Astrocyte (in vitro differentiated cells and primary cell): ENCODE measurements at regions not wholly inside any gene's neighbourhood (a gene's known extent, or its start where the extent isn't known, plus 50 kb on each side); places are given as distances from the start of the nearest gene placed in this dataset.

Source experiments
- DNase-seq: peaks from one replicate; pipeline ENCODE4 v3.0.0-alpha.2; 2010; ENCODE audit warnings: low read depth
- FAIRE-seq: peaks from 2 replicates; lab custom pipeline; 2011; peaks lifted over from hg19 to GRCh38; lab: Jason Lieb, UNC
- H2AFZ ChIP-seq: 2 replicates; pipeline ENCODE4 v1.6.0; 2012; ENCODE audit warnings: low read depth, low read length, inconsistent platforms
- H3K27ac ChIP-seq: 2 replicates; pipeline ENCODE4 v1.5.1; 2011; ENCODE audit warnings: low read depth, low read length, inconsistent platforms
- H3K27me3 ChIP-seq: 2 replicates; pipeline ENCODE4 v1.6.0; 2011; ENCODE audit warnings: low read length, inconsistent platforms; ENCODE audit not compliant: insufficient read depth
- H3K36me3 ChIP-seq: 2 replicates; pipeline ENCODE4 v1.5.1; 2011; ENCODE audit warnings: low read length, inconsistent platforms; ENCODE audit not compliant: insufficient read depth
- H3K4me1 ChIP-seq: 2 replicates; pipeline ENCODE4 v1.5.1; 2011; ENCODE audit warnings: low read length, inconsistent platforms; ENCODE audit not compliant: insufficient read depth
- H3K4me2 ChIP-seq: 2 replicates; pipeline ENCODE4 v1.6.0; 2012; ENCODE audit warnings: low read length, inconsistent platforms
- H3K4me3 ChIP-seq: 2 replicates; pipeline ENCODE4 v1.5.1; 2011; ENCODE audit warnings: low read depth, mild to moderate bottlenecking, low read length, inconsistent platforms; ENCODE audit not compliant: insufficient read depth
- H3K79me2 ChIP-seq: 2 replicates; pipeline ENCODE4 v1.6.0; 2012; ENCODE audit warnings: mild to moderate bottlenecking, low read length, inconsistent platforms; ENCODE audit not compliant: insufficient read depth
- H3K9ac ChIP-seq: 2 replicates; pipeline ENCODE4 v1.6.0; 2012; ENCODE audit warnings: mild to moderate bottlenecking, low read length, inconsistent platforms
- H3K9me3 ChIP-seq: 2 replicates; pipeline ENCODE4 v1.5.1; 2012; ENCODE audit warnings: low read depth, mild to moderate bottlenecking, low read length, inconsistent platforms; ENCODE audit not compliant: insufficient read depth
- H4K20me1 ChIP-seq: 2 replicates; pipeline ENCODE4 v1.6.0; 2012; ENCODE audit warnings: low read length, inconsistent platforms; ENCODE audit not compliant: insufficient read depth
- H3K27ac Mint-ChIP-seq: one replicate; pipeline ENCODE4 v1.8.0; 2021; ENCODE audit warnings: mild to moderate bottlenecking, mixed read lengths; ENCODE audit not compliant: unreplicated experiment
- H3K27me3 Mint-ChIP-seq: one replicate; pipeline ENCODE4 v1.8.0; 2021; ENCODE audit warnings: low read depth, mixed read lengths; ENCODE audit not compliant: unreplicated experiment
- H3K36me3 Mint-ChIP-seq: one replicate; pipeline ENCODE4 v1.8.0; 2021; ENCODE audit warnings: low read depth, mixed read lengths; ENCODE audit not compliant: unreplicated experiment
- H3K4me1 Mint-ChIP-seq: one replicate; pipeline ENCODE4 v1.8.0; 2021; ENCODE audit warnings: low read depth, mixed read lengths; ENCODE audit not compliant: unreplicated experiment
- H3K4me3 Mint-ChIP-seq: one replicate; pipeline ENCODE4 v1.8.0; 2021; ENCODE audit warnings: mild to moderate bottlenecking, moderate library complexity, mixed read lengths; ENCODE audit not compliant: unreplicated experiment
- H3K9me3 Mint-ChIP-seq: one replicate; pipeline ENCODE4 v1.8.0; 2021; ENCODE audit warnings: mild to moderate bottlenecking, mixed read lengths; ENCODE audit not compliant: unreplicated experiment
- EZH2 ChIP-seq: IDR thresholded peaks from 2 replicates; pipeline ENCODE4 v1.6.1; 2012; ENCODE audit warnings: mild to moderate bottlenecking, low read length, inconsistent platforms; ENCODE audit not compliant: insufficient read depth
- TF ChIP-seq, protein P1 (sequence below): IDR thresholded peaks from 2 replicates; pipeline ENCODE4 v1.5.1; 2011; ENCODE audit warnings: low read depth, mild to moderate bottlenecking, inconsistent platforms, low read length, moderate library complexity; ENCODE audit not compliant: insufficient read depth

DNA sequence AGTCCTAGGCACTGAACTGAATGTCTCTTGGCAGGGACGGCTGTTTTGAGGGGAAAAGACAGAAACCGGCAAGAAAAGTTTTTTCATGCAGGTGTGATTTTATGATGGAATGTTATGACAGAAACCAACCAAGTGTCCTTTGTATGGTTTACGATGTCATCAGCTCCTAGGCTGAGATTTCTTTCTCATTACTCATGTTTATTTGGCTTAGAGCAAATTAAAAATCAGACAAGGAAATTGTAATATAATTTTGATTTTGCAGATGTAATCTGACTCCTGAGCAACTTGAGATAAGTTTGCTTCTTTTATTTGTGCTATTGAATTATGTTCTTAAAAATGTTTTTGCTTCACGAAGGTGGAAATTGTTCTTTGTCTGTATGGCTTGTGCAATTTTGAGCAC, 58.8 kb upstream of the MAP3K7 start:
- TF ChIP-seq EZH2: no peak
- Mint-ChIP-seq H3K4me3 (no peak overlapping the region), H3K27me3 (no peaks in the 10 kb centered on the region), H3K4me1 (peaks cover 6% of the 10 kb centered on the region), H3K27ac (peak overlapping the region; percentile 27), H3K9me3 (no peaks in the 10 kb centered on the region), H3K36me3 (no peaks in the 10 kb centered on the region)
- H3K36me3 ChIP-seq: no peaks in the 10 kb centered on the region
- H3K79me2 ChIP-seq: no peaks in the 10 kb centered on the region
- no peak for DNase-seq
- no peak overlapping the region for H3K9ac ChIP-seq
- H3K27ac ChIP-seq: no peak overlapping the region
- H3K27me3 ChIP-seq: no peaks in the 10 kb centered on the region
- no peaks in the 10 kb centered on the region for H3K9me3 ChIP-seq
- no peaks in the 10 kb centered on the region for H3K4me1 ChIP-seq
- no peaks in the 10 kb centered on the region for H4K20me1 ChIP-seq
- no peak overlapping the region for H2AFZ ChIP-seq
- no peak overlapping the region for H3K4me2 ChIP-seq
- no peak for FAIRE-seq
- no peak overlapping the region for H3K4me3 ChIP-seq

DNA sequence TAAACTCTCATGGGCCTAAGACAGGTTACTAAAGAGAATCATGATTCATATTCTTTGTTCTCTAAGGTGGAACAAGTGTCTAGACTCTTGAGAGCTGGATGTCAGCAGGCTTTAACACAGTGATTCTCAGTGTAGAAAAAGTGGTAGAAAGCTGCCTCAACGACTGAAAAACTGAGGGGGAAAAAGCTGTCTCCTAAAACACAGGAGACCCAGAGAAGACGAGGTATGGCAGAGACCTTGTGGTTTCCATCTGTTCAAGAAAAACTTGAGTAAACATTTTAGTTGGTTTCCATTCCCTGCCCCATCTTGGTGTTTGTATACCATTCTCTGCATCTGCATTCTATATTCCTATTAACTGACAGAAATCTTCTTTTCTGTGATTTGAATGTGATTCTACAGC, 57.6 kb upstream of the MAP3K7 start:
- H3K9me3 ChIP-seq: no peaks in the 10 kb centered on the region
- H4K20me1 ChIP-seq: no peaks in the 10 kb centered on the region
- Mint-ChIP-seq H3K36me3 (no peaks in the 10 kb centered on the region), H3K27me3 (no peaks in the 10 kb centered on the region), H3K9me3 (no peaks in the 10 kb centered on the region), H3K4me1 (peaks cover 6% of the 10 kb centered on the region), H3K4me3 (no peak overlapping the region), H3K27ac (no peak overlapping the region)
- H3K36me3 ChIP-seq: no peaks in the 10 kb centered on the region
- no peak for DNase-seq
- H3K27ac ChIP-seq: no peak overlapping the region
- TF ChIP-seq, protein P1, sequence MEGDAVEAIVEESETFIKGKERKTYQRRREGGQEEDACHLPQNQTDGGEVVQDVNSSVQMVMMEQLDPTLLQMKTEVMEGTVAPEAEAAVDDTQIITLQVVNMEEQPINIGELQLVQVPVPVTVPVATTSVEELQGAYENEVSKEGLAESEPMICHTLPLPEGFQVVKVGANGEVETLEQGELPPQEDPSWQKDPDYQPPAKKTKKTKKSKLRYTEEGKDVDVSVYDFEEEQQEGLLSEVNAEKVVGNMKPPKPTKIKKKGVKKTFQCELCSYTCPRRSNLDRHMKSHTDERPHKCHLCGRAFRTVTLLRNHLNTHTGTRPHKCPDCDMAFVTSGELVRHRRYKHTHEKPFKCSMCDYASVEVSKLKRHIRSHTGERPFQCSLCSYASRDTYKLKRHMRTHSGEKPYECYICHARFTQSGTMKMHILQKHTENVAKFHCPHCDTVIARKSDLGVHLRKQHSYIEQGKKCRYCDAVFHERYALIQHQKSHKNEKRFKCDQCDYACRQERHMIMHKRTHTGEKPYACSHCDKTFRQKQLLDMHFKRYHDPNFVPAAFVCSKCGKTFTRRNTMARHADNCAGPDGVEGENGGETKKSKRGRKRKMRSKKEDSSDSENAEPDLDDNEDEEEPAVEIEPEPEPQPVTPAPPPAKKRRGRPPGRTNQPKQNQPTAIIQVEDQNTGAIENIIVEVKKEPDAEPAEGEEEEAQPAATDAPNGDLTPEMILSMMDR: no peak
- TF ChIP-seq EZH2: no peak
- no peaks in the 10 kb centered on the region for H3K79me2 ChIP-seq
- no peak overlapping the region for H2AFZ ChIP-seq
- no peaks in the 10 kb centered on the region for H3K27me3 ChIP-seq
- H3K4me2 ChIP-seq: no peak overlapping the region
- no peak overlapping the region for H3K9ac ChIP-seq
- no peak for FAIRE-seq
- H3K4me3 ChIP-seq: no peak overlapping the region
- H3K4me1 ChIP-seq: no peaks in the 10 kb centered on the region

DNA sequence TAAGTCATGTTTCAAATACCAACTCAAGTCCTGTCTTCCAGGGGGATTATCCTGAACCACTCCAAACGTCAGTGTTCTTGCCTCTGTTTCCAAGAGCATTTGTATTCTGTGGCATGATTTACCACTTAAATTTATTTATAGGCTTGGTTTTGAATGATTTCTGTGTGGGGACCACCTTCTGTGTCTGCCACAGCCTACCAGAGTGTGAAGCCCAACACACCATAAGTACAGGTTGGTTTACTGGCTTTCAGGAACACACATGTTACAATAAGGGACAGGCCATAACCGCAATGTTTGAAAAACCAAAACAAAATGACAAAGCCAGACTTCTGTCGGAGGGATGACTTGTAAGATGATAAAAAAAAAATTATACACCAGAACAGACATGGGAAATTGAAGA, 56.5 kb upstream of the MAP3K7 start:
- Mint-ChIP-seq H3K4me1 (peaks cover 6% of the 10 kb centered on the region), H3K27me3 (no peaks in the 10 kb centered on the region), H3K9me3 (peaks cover 1% of the 10 kb centered on the region), H3K36me3 (no peaks in the 10 kb centered on the region), H3K27ac (no peak overlapping the region), H3K4me3 (no peak overlapping the region)
- H4K20me1 ChIP-seq: no peaks in the 10 kb centered on the region
- H3K9ac ChIP-seq: no peak overlapping the region
- no peak overlapping the region for H3K4me3 ChIP-seq
- no peaks in the 10 kb centered on the region for H3K36me3 ChIP-seq
- no peaks in the 10 kb centered on the region for H3K27me3 ChIP-seq
- FAIRE-seq: no peak
- H3K9me3 ChIP-seq: no peaks in the 10 kb centered on the region
- H3K4me2 ChIP-seq: no peak overlapping the region
- DNase-seq: no peak
- TF ChIP-seq, protein P1: no peak
- no peak for TF ChIP-seq EZH2
- H3K79me2 ChIP-seq: no peaks in the 10 kb centered on the region
- H3K4me1 ChIP-seq: no peaks in the 10 kb centered on the region
- no peak overlapping the region for H3K27ac ChIP-seq
- H2AFZ ChIP-seq: no peak overlapping the region
